GM12878 (cell line): ENCODE measurements at regions not wholly inside any gene's neighbourhood (a gene's known extent, or its start where the extent isn't known, plus 50 kb on each side); places are given as distances from the start of the nearest gene placed in this dataset.

Experiments used
- ATAC-seq: fragments of 200-7000 bp; cut with Tn5 transposase; 3 replicates; pipeline ENCODE4 v1.9.1; 2020; ENCODE audit warnings: mild to moderate bottlenecking, moderate library complexity
- BruUV-seq: library from RNA; stranded (reverse); fragments of 400-500 nt; replicated peaks from 2 replicates; lab custom pipeline; 2021; lab: Mats Ljungman, UMichigan
- CTCF ChIA-PET: fragments of 300-600 bp; sonication (Branson Sonifier 250); formaldehyde crosslinking; extraction: SDS; loops from one replicate; lab custom pipeline; 2021; ENCODE audit warnings: inconsistent platforms; lab: Yijun Ruan, JAX
- POLR2A ChIA-PET: fragments of 350-600 bp; formaldehyde crosslinking; extraction: SDS; loops from one replicate; lab custom pipeline; 2021; ENCODE audit warnings: inconsistent platforms; lab: Charles Lee
- RAD21 ChIA-PET: fragments of 300-600 bp; sonication (Branson Sonifier 250); formaldehyde crosslinking; loops from one replicate; lab custom pipeline; 2023; ENCODE audit warnings: antibody characterized with exemption; ENCODE audit not compliant: unreplicated experiment; lab: Charles Lee
- SMC1A ChIA-PET: fragments of 300-600 bp; sonication (Branson Sonifier 250); formaldehyde crosslinking; loops from one replicate; lab custom pipeline; 2023; ENCODE audit not compliant: unreplicated experiment, uncharacterized antibody; lab: Charles Lee
- DNase-seq: peaks from one replicate; pipeline ENCODE4 v3.0.0-alpha.2; 2011; ENCODE audit warnings: low read depth, low spot score
- FAIRE-seq: peaks from 3 replicates; lab custom pipeline; 2011; peaks lifted over from hg19 to GRCh38; lab: Jason Lieb, UNC
- H2AFZ ChIP-seq: 2 replicates; pipeline ENCODE4 v1.6.0; 2011; ENCODE audit warnings: low read depth, low read length, control low read depth; ENCODE audit not compliant: control insufficient read depth
- H3K27ac ChIP-seq: 2 replicates; pipeline ENCODE4 v1.5.1; 2011; ENCODE audit warnings: control low read depth; ENCODE audit not compliant: control insufficient read depth, insufficient read depth
- H3K27me3 ChIP-seq, 2 experiments: replicated peaks in 1 of 2; 2 replicates each; pipeline versions ENCODE4 v1.6.0 to v1.6.1; 2011; ENCODE audit warnings: low read length in 1 of 2; ENCODE audit not compliant: control insufficient read depth in 2 of 2, insufficient read depth in 2 of 2
- H3K36me3 ChIP-seq, 2 experiments: 2 replicates each; pipeline ENCODE4 v1.5.1; 2011; ENCODE audit warnings: low read length in 1 of 2; ENCODE audit not compliant: control insufficient read depth in 2 of 2, insufficient read depth in 2 of 2
- H3K4me1 ChIP-seq: 2 replicates; pipeline ENCODE4 v1.6.1; 2011; ENCODE audit warnings: mild to moderate bottlenecking, low read length, moderate library complexity, mixed read lengths; ENCODE audit not compliant: control insufficient read depth, insufficient read depth
- H3K4me2 ChIP-seq: 2 replicates; pipeline ENCODE4 v1.6.0; 2011; ENCODE audit warnings: control low read depth; ENCODE audit not compliant: control insufficient read depth, insufficient read depth
- H3K4me3 ChIP-seq: fragments of 200-600 bp; sonication (generic); 2 replicates; pipeline ENCODE4 v1.5.1; 2016
- H3K79me2 ChIP-seq: 2 replicates; pipeline ENCODE4 v1.6.0; 2011; ENCODE audit warnings: low read length; ENCODE audit not compliant: control insufficient read depth, insufficient read depth
- H3K9ac ChIP-seq: 2 replicates; pipeline ENCODE4 v1.8.0; 2011; ENCODE audit warnings: low read length, control low read depth, mixed read lengths; ENCODE audit not compliant: control insufficient read depth, insufficient read depth
- H3K9me3 ChIP-seq: replicated peaks from 3 replicates; pipeline ENCODE4 v1.5.1; 2011; ENCODE audit warnings: mild to moderate bottlenecking, low read length; ENCODE audit not compliant: control insufficient read depth, insufficient read depth
- H4K20me1 ChIP-seq: 2 replicates; pipeline ENCODE4 v1.6.0; 2011; ENCODE audit not compliant: control insufficient read depth, insufficient read depth
- GATAD2B ChIP-seq: fragments of 450-650 bp; conservative IDR thresholded peaks from 2 replicates; pipeline ENCODE4 v1.6.1; 2017; ENCODE audit warnings: low read depth, mild to moderate bottlenecking, moderate library complexity
- IKZF1 ChIP-seq: fragments of 450-650 bp; conservative IDR thresholded peaks from 2 replicates; pipeline ENCODE4 v1.6.1; 2017; ENCODE audit warnings: antibody characterized with exemption, mild to moderate bottlenecking
- KDM1A ChIP-seq: fragments of 200-600 bp; sonication (generic); IDR thresholded peaks from 2 replicates; pipeline ENCODE4 v1.6.1; 2016; ENCODE audit warnings: borderline replicate concordance
- MTA2 ChIP-seq: fragments of 450-650 bp; IDR thresholded peaks from 2 replicates; pipeline ENCODE4 v1.6.1; 2016; ENCODE audit warnings: low read depth, mild to moderate bottlenecking, moderate library complexity
- NFIC ChIP-seq: IDR thresholded peaks from 2 replicates; pipeline ENCODE4 v1.6.1; 2012; ENCODE audit warnings: low read depth, mild to moderate bottlenecking, inconsistent platforms, low read length, moderate library complexity
- WGBS: methylation state at CpG from one replicate; pipeline ENCODE4 v1.1.6; 2016; ENCODE audit warnings: low lambda C conversion rate; ENCODE audit not compliant: insufficient replicate concordance, insufficient coverage; ENCODE audit errors: missing lambda C conversion rate; 5-methylcytosine and 5-hydroxymethylcytosine counted together
- in situ Hi-C: fragments of 300-500 bp; cut with MboI; formaldehyde crosslinking; loops from 9 replicates; pipeline ENCODE4 v1.14.3; 2018; ENCODE audit warnings: mixed read lengths
- intact Hi-C: fragments of 100-400 bp; cut with micrococcal nuclease; formaldehyde crosslinking; loops from one replicate; pipeline ENCODE4 v1.14.2; 2022; ENCODE audit not compliant: unreplicated experiment
- TF ChIP-seq, protein P1 (sequence below): IDR thresholded peaks from 2 replicates; pipeline ENCODE4 v1.6.1; 2011; ENCODE audit warnings: borderline replicate concordance, low read depth, mild to moderate bottlenecking, moderate library complexity, mixed read lengths, low read length; ENCODE audit not compliant: insufficient read depth; ENCODE audit errors: extremely low read length
- TF ChIP-seq, protein P2 (sequence below): fragments of 450-650 bp; IDR thresholded peaks from 2 replicates; pipeline ENCODE4 v1.6.1; 2016; ENCODE audit warnings: mild to moderate bottlenecking

DNA sequence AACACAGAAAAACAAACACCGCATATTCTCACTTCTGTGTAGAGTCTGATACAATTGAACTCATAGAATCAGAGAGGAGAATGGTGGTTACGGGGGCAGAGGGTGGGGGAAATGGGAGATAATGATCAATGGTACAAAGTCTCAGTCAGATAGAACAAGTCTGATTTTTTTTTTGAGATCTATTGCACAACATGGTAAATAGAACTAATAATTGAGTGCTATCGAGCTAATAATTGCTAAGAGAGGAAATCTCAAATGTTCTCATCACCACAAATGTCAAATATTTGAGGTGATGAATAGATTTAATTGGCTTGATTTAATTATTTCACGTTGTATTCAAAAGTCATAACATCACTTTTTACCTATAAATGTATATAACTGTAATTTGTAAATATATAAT is 121.0 kb upstream of the SPIN1 start:
- Histone ChIP-seq H3K27ac (no peak overlapping the region), H2AFZ (no peak overlapping the region), H3K27me3 (no peaks in the 10 kb centered on the region), H3K9me3 (no peaks in the 10 kb centered on the region), H3K4me1 (no peaks in the 10 kb centered on the region), H4K20me1 (no peaks in the 10 kb centered on the region), H3K4me2 (no peak overlapping the region), H3K9ac (no peak overlapping the region), H3K36me3 (no peaks in the 10 kb centered on the region), H3K4me3 (no peak overlapping the region), H3K79me2 (no peaks in the 10 kb centered on the region)
- BruUV-seq: no TSS peak
- ATAC-seq (no peak), FAIRE-seq (no peak), DNase-seq (no peak)
- RAD21 ChIA-PET: no interaction called here
- intact Hi-C loops: no loop called here
- CTCF ChIA-PET: no interaction called here
- SMC1A ChIA-PET: no interaction called here
- TF ChIP-seq, protein P1, sequence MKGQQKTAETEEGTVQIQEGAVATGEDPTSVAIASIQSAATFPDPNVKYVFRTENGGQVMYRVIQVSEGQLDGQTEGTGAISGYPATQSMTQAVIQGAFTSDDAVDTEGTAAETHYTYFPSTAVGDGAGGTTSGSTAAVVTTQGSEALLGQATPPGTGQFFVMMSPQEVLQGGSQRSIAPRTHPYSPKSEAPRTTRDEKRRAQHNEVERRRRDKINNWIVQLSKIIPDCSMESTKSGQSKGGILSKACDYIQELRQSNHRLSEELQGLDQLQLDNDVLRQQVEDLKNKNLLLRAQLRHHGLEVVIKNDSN: no peak
- TF ChIP-seq NFIC (no peak), IKZF1 (no peak), GATAD2B (no peak), MTA2 (no peak), KDM1A (no peak)
- TF ChIP-seq, protein P2, sequence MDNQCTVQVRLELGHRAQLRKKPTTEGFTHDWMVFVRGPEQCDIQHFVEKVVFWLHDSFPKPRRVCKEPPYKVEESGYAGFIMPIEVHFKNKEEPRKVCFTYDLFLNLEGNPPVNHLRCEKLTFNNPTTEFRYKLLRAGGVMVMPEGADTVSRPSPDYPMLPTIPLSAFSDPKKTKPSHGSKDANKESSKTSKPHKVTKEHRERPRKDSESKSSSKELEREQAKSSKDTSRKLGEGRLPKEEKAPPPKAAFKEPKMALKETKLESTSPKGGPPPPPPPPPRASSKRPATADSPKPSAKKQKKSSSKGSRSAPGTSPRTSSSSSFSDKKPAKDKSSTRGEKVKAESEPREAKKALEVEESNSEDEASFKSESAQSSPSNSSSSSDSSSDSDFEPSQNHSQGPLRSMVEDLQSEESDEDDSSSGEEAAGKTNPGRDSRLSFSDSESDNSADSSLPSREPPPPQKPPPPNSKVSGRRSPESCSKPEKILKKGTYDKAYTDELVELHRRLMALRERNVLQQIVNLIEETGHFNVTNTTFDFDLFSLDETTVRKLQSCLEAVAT: no peak
- in situ Hi-C loops: no loop called here
- 24% methylated on average over 4 of the region's 4 CpGs for WGBS
- POLR2A ChIA-PET: no interaction called here
